GM12873 (cell line): ENCODE measurements at regions not wholly inside any gene's neighbourhood (a gene's known extent, or its start where the extent isn't known, plus 50 kb on each side); places are given as distances from the start of the nearest gene placed in this dataset.

Experiments used
- TF ChIP-seq, protein P1 (sequence below): IDR thresholded peaks from 2 replicates; pipeline ENCODE4 v1.5.1; 2012; ENCODE audit warnings: low read depth, mild to moderate bottlenecking, moderate library complexity, low read length, control low read depth; ENCODE audit not compliant: insufficient read depth; ENCODE audit errors: missing control alignments

- TF ChIP-seq, protein P1, sequence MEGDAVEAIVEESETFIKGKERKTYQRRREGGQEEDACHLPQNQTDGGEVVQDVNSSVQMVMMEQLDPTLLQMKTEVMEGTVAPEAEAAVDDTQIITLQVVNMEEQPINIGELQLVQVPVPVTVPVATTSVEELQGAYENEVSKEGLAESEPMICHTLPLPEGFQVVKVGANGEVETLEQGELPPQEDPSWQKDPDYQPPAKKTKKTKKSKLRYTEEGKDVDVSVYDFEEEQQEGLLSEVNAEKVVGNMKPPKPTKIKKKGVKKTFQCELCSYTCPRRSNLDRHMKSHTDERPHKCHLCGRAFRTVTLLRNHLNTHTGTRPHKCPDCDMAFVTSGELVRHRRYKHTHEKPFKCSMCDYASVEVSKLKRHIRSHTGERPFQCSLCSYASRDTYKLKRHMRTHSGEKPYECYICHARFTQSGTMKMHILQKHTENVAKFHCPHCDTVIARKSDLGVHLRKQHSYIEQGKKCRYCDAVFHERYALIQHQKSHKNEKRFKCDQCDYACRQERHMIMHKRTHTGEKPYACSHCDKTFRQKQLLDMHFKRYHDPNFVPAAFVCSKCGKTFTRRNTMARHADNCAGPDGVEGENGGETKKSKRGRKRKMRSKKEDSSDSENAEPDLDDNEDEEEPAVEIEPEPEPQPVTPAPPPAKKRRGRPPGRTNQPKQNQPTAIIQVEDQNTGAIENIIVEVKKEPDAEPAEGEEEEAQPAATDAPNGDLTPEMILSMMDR, result no peak
Measured at GRCh38 chr13:27728271-27728670, 64.0 kb upstream of the GSX1 start.

DNA sequence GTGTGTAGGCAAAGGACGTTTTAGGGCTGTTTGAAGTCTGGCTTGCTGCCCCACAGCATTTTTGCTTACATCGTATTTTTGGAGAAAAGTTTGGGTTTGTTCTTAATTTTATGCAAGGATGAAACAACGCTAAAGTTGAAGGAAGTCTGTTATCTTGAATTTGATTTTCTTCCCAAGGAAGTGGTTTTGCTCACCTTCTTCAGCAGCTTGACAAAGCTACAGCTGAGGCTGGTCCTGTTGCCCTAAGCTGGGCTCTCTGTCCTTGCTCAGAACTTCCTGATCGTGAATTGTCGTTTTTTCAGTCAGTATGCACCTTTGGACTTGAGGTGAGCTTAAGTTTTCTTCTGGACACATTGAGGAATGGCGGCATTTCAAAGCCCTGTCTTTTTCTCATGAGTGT lies 62.1 kb upstream of the GSX1 start:
- TF ChIP-seq, protein P1, result no peak
